H1 (cell line): ENCODE measurements at regions not wholly inside any gene's neighbourhood (a gene's known extent, or its start where the extent isn't known, plus 50 kb on each side); places are given as distances from the start of the nearest gene placed in this dataset.

Experiments used
- CTCF ChIA-PET: fragments of 300-600 bp; sonication (Branson Sonifier 250); formaldehyde crosslinking; loops from one replicate; lab custom pipeline; 2021; ENCODE audit not compliant: partially characterized antibody; lab: Charles Lee
- POLR2A ChIA-PET: fragments of 300-600 bp; sonication (Branson Sonifier 250); formaldehyde crosslinking; loops from one replicate; lab custom pipeline; 2021; ENCODE audit warnings: inconsistent platforms; ENCODE audit not compliant: partially characterized antibody; lab: Charles Lee
- DNase-seq, 2 experiments: peaks; one replicate each; pipeline versions ENCODE4 v3.0.0 to v3.0.0-alpha.2; 2010 to 2022; ENCODE audit warnings: low spot score in 2 of 2, low read depth in 1 of 2, mixed read lengths in 1 of 2
- FAIRE-seq: peaks from 2 replicates; lab custom pipeline; 2011; peaks lifted over from hg19 to GRCh38; lab: Jason Lieb, UNC
- H2AFZ ChIP-seq: 2 replicates; pipeline ENCODE4 v1.8.1; 2012; ENCODE audit warnings: low read length, inconsistent platforms
- H2AK5ac ChIP-seq: 2 replicates; pipeline ENCODE4 v1.6.1; 2013; ENCODE audit warnings: low read depth, low read length
- H2BK120ac ChIP-seq: replicated peaks from 2 replicates; pipeline ENCODE3; 2013; ENCODE audit warnings: low read depth, low read length, inconsistent platforms
- H2BK12ac ChIP-seq: 2 replicates; pipeline ENCODE4 v1.6.1; 2013; ENCODE audit warnings: low read depth, low read length
- H2BK15ac ChIP-seq: 2 replicates; pipeline ENCODE4 v1.6.1; 2013; ENCODE audit warnings: low read length
- H2BK20ac ChIP-seq: 2 replicates; pipeline ENCODE4 v1.6.1; 2013; ENCODE audit warnings: low read length
- H2BK5ac ChIP-seq: 2 replicates; pipeline ENCODE4 v1.6.1; 2013; ENCODE audit warnings: low read depth, low read length
- H3K14ac ChIP-seq: 2 replicates; pipeline ENCODE4 v1.6.1; 2013; ENCODE audit warnings: inconsistent platforms; ENCODE audit not compliant: insufficient read length
- H3K18ac ChIP-seq: 2 replicates; pipeline ENCODE4 v1.6.1; 2013; ENCODE audit warnings: low read length; ENCODE audit errors: extremely low read depth
- H3K23ac ChIP-seq: 2 replicates; pipeline ENCODE4 v1.6.1; 2013; ENCODE audit warnings: inconsistent platforms; ENCODE audit not compliant: insufficient read length
- H3K23me2 ChIP-seq: 2 replicates; pipeline ENCODE4 v1.6.1; 2013; ENCODE audit warnings: low read depth, low read length
- H3K27ac ChIP-seq: 2 replicates; pipeline ENCODE4 v1.6.1; 2011; ENCODE audit warnings: low read depth, low read length, inconsistent platforms
- H3K27me3 ChIP-seq, 4 experiments: replicated peaks in 1 of 4; 1 replicate in 1 of 4; 2 replicates in 3 of 4; pipeline versions ENCODE4 v1.6.1 to v1.8.1; 2011 to 2013; ENCODE audit warnings: low read length in 3 of 4, mild to moderate bottlenecking in 3 of 4, inconsistent platforms in 2 of 4, mixed read lengths in 2 of 4, moderate library complexity in 1 of 4; ENCODE audit not compliant: control insufficient read depth in 3 of 4, insufficient read depth in 3 of 4; ENCODE audit errors: extremely low read depth in 1 of 4
- H3K36me3 ChIP-seq, 4 experiments: 2 replicates each; pipeline versions ENCODE4 v1.6.1 to v1.8.1; 2011 to 2013; ENCODE audit warnings: mild to moderate bottlenecking in 4 of 4, low read length in 3 of 4, moderate library complexity in 2 of 4, control low read depth in 1 of 4, inconsistent platforms in 1 of 4; ENCODE audit not compliant: insufficient read depth in 4 of 4, control insufficient read depth in 2 of 4
- H3K4ac ChIP-seq: replicated peaks from 2 replicates; pipeline ENCODE3; 2013; ENCODE audit warnings: low read length, low read depth, mixed read lengths, inconsistent platforms; ENCODE audit not compliant: insufficient read length
- H3K4me1 ChIP-seq, 4 experiments: replicated peaks in 1 of 4; 1 replicate in 1 of 4; 2 replicates in 3 of 4; pipeline versions ENCODE4 v1.6.1 to v1.8.1; 2011 to 2013; ENCODE audit warnings: low read length in 3 of 4, inconsistent platforms in 2 of 4, mixed read lengths in 1 of 4; ENCODE audit not compliant: insufficient read depth in 4 of 4, control insufficient read depth in 3 of 4
- H3K4me2 ChIP-seq, 2 experiments: 2 replicates each; pipeline versions ENCODE4 v1.6.1 to v1.8.1; 2011 to 2013; ENCODE audit warnings: low read depth in 2 of 2, low read length in 2 of 2, control low read depth in 1 of 2, inconsistent platforms in 1 of 2, mild to moderate bottlenecking in 1 of 2; ENCODE audit not compliant: insufficient read depth in 1 of 2
- H3K4me3 ChIP-seq, 4 experiments: fragments of 200-600, 300-600 bp in 1 of 4; sonication (generic), shearing (Covaris generic), sonication (Bioruptor Twin) in 1 of 4; 2 replicates each; pipeline versions ENCODE4 v1.5.1 to v1.8.1; 2011 to 2016; ENCODE audit warnings: low read length in 4 of 4, low read depth in 3 of 4, control low read depth in 2 of 4, inconsistent platforms in 2 of 4, mild to moderate bottlenecking in 2 of 4, mixed read lengths in 1 of 4, moderate library complexity in 1 of 4; ENCODE audit not compliant: insufficient read depth in 2 of 4; ENCODE audit errors: extremely low read depth in 1 of 4
- H3K56ac ChIP-seq: replicated peaks from 2 replicates; pipeline ENCODE3; 2013; ENCODE audit warnings: low read depth, mild to moderate bottlenecking, mixed read lengths, low read length, inconsistent platforms; ENCODE audit not compliant: insufficient read length
- H3K79me1 ChIP-seq: 2 replicates; pipeline ENCODE4 v1.6.1; 2013; ENCODE audit warnings: low read depth, low read length, control low read depth
- H3K79me2 ChIP-seq, 2 experiments: 2 replicates each; pipeline versions ENCODE4 v1.6.1 to v1.8.1; 2012 to 2013; ENCODE audit warnings: low read length in 2 of 2, mild to moderate bottlenecking in 2 of 2, inconsistent platforms in 1 of 2; ENCODE audit not compliant: insufficient read depth in 2 of 2, control insufficient read depth in 1 of 2
- H3K9ac ChIP-seq, 4 experiments: replicated peaks in 1 of 4; 1 replicate in 1 of 4; 2 replicates in 3 of 4; pipeline versions ENCODE4 v1.6.1 to v1.8.1; 2011 to 2013; ENCODE audit warnings: low read depth in 3 of 4, low read length in 3 of 4, control low read depth in 2 of 4, mild to moderate bottlenecking in 2 of 4, moderate library complexity in 2 of 4, inconsistent platforms in 1 of 4; ENCODE audit errors: extremely low read depth in 1 of 4
- H3K9me3 ChIP-seq, 2 experiments: 2 replicates each; pipeline versions ENCODE4 v1.6.1 to v1.8.1; 2012 to 2013; ENCODE audit warnings: mild to moderate bottlenecking in 2 of 2, moderate library complexity in 2 of 2, control low read depth in 1 of 2, inconsistent platforms in 1 of 2, low read depth in 1 of 2, low read length in 1 of 2, mixed read lengths in 1 of 2; ENCODE audit not compliant: insufficient read depth in 2 of 2
- H4K20me1 ChIP-seq, 2 experiments: replicated peaks in 1 of 2; 2 replicates each; pipeline versions ENCODE3 to v1.8.1; 2011 to 2013; ENCODE audit warnings: inconsistent platforms in 2 of 2, low read length in 2 of 2, mild to moderate bottlenecking in 1 of 2; ENCODE audit not compliant: insufficient read depth in 2 of 2, control insufficient read depth in 1 of 2
- H4K5ac ChIP-seq: 2 replicates; pipeline ENCODE4 v1.6.1; 2013; ENCODE audit warnings: low read length, low read depth, mixed read lengths, inconsistent platforms; ENCODE audit not compliant: insufficient read length
- H4K8ac ChIP-seq: 2 replicates; pipeline ENCODE4 v1.8.0; 2013; ENCODE audit warnings: mild to moderate bottlenecking, moderate library complexity, low read length, inconsistent platforms; ENCODE audit not compliant: insufficient read depth; ENCODE audit errors: extremely low read depth
- H4K91ac ChIP-seq: replicated peaks from 2 replicates; pipeline ENCODE3; 2013; ENCODE audit warnings: low read length, mixed read lengths, inconsistent platforms; ENCODE audit not compliant: insufficient read length
- CBX5 ChIP-seq: fragments of 300-800, 300-1000 bp; sonication (generic); IDR thresholded peaks from 2 replicates; pipeline ENCODE4 v1.7.1; 2016; ENCODE audit warnings: antibody characterized with exemption, low read length, low read depth
- RXRA ChIP-seq: IDR thresholded peaks from 2 replicates; pipeline ENCODE4 v1.6.1; 2011; ENCODE audit warnings: low read depth, mild to moderate bottlenecking, low read length, moderate library complexity; ENCODE audit not compliant: insufficient read depth
- TEAD4 ChIP-seq: IDR thresholded peaks from 2 replicates; pipeline ENCODE4 v1.6.1; 2012; ENCODE audit warnings: low read depth, low read length, inconsistent platforms, mixed read lengths
- ZNF274 ChIP-seq: IDR thresholded peaks from 2 replicates; pipeline ENCODE4 v1.7.0; 2012; ENCODE audit warnings: low read length, borderline replicate concordance; ENCODE audit errors: extremely low read depth
- WGBS, 2 experiments: shearing (Covaris generic) in 1 of 2; methylation state at CpG; one replicate each; pipeline versions ENCODE4 v1.1.6 to v1.1.7; 2013 to 2015; ENCODE audit warnings: low lambda C conversion rate in 2 of 2, mixed read lengths in 2 of 2, inconsistent platforms in 1 of 2, low coverage in 1 of 2, missing lambda C conversion rate in 1 of 2; ENCODE audit not compliant: insufficient replicate concordance in 2 of 2, insufficient coverage in 1 of 2, insufficient read length in 1 of 2; ENCODE audit errors: extremely low coverage in 1 of 2, missing lambda C conversion rate in 1 of 2; 5-methylcytosine and 5-hydroxymethylcytosine counted together

DNA sequence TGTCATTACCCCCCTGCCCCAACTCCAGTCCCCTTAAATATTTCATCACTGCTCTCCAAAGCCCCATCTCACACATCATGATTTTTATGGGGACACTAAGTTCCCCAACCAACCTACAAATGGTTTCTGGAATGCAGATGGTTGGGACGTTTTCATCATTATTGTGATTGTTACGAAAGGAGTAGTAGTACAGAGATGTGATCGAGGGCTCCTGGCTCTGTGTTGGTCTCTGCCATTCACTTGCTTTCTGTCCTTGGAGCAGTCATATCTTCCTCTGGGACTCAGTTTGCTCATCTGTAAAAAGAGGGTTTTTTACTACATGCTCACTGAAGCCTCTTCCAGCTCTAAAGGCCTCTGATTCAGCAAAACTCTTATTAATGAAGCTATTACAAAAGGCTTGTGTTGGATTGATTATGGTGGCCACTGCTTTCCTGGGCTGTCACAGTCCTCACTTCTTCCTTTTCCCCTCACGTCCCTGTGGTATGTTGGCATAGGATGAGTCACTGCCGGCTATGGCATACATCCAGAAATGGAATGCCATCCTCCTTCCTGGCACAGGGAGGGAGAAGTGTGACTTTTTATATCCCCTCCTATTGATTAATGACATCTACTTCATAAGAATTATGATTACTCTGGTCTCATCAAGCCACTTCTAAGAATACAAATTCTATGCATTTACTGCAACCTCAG is 593.7 kb downstream of the METTL15 start:
- H3K4me1 ChIP-seq, result no peaks in the 10 kb centered on the region
- no peaks in the 10 kb centered on the region for H3K9me3 ChIP-seq
- no peak overlapping the region for H2BK15ac ChIP-seq
- no peak overlapping the region for H2BK20ac ChIP-seq
- ChIA-PET POLR2A (no interaction called here), CTCF (interaction anchor here (0.8 to 1.2 kb wide), 2 partner anchors 38 to 319 kb away, joined by 3 read pairs; no protein-coding TSS in a partner anchor)
- 93% methylated on average over 5 of the region's 5 CpGs; no CpG with 5 or more reads in 1 of the 2 experiments for WGBS, 2 experiments
- no peak overlapping the region for H4K91ac ChIP-seq
- no peaks in the 10 kb centered on the region for H4K20me1 ChIP-seq
- no peak overlapping the region for H2BK12ac ChIP-seq
- no peak overlapping the region for H3K18ac ChIP-seq
- H3K79me2 ChIP-seq, result no peaks in the 10 kb centered on the region
- H3K9ac ChIP-seq, result no peak overlapping the region
- DNase-seq (no peak), FAIRE-seq (no peak)
- H3K23ac ChIP-seq, result no peak overlapping the region
- H2AFZ ChIP-seq, result no peak overlapping the region
- H3K4ac ChIP-seq, result no peak overlapping the region
- H4K8ac ChIP-seq, result no peak overlapping the region
- H2BK5ac ChIP-seq, result no peak overlapping the region
- no peak overlapping the region for H3K4me3 ChIP-seq
- H3K23me2 ChIP-seq, result no peaks in the 10 kb centered on the region
- no peak overlapping the region for H3K27ac ChIP-seq
- H3K36me3 ChIP-seq, result no peaks in the 10 kb centered on the region
- H3K56ac ChIP-seq, result no peak overlapping the region
- no peak overlapping the region for H3K4me2 ChIP-seq
- no peak overlapping the region for H2AK5ac ChIP-seq
- no peak overlapping the region for H2BK120ac ChIP-seq
- H3K14ac ChIP-seq, result no peak overlapping the region
- no peak overlapping the region for H4K5ac ChIP-seq
- no peaks in the 10 kb centered on the region for H3K27me3 ChIP-seq
- no peaks in the 10 kb centered on the region for H3K79me1 ChIP-seq
- no peak for TF ChIP-seq TEAD4
- no peak for TF ChIP-seq CBX5
- TF ChIP-seq RXRA, result no peak
- TF ChIP-seq ZNF274, result no peak
